OCI-LY1 (cell line): ENCODE measurements at regions not wholly inside any gene's neighbourhood (a gene's known extent, or its start where the extent isn't known, plus 50 kb on each side); places are given as distances from the start of the nearest gene placed in this dataset.
A peak's percentile ranks its signal among the peaks of the same experiment; 100 is the strongest.

Experiments used
- H2AFZ ChIP-seq: fragments of 200-600 bp; sonication (generic), shearing (Covaris generic); 2 replicates; pipeline ENCODE4 v1.6.0; 2014; ENCODE audit warnings: antibody characterized with exemption, mild to moderate bottlenecking, low read length
- H3F3A ChIP-seq: fragments of 200-600 bp; sonication (generic), shearing (Covaris generic); 2 replicates; pipeline ENCODE4 v1.6.0; 2014; ENCODE audit warnings: mild to moderate bottlenecking, antibody characterized with exemption, low read length, moderate library complexity; ENCODE audit not compliant: insufficient read depth
- H3K27ac ChIP-seq: fragments of 200-600 bp; sonication (generic); 2 replicates; pipeline ENCODE4 v1.5.1; 2014; ENCODE audit warnings: low read length, mixed run types, mild to moderate bottlenecking, low read depth; ENCODE audit not compliant: poor library complexity, severe bottlenecking
- H3K27me3 ChIP-seq: fragments of 200-600 bp; sonication (generic); 2 replicates; pipeline ENCODE4 v1.6.0; 2014; ENCODE audit warnings: antibody characterized with exemption, mild to moderate bottlenecking, low read length, moderate library complexity; ENCODE audit not compliant: insufficient read depth
- H3K36me3 ChIP-seq: fragments of 200-600 bp; sonication (generic); 2 replicates; pipeline ENCODE4 v1.6.1; 2014; ENCODE audit warnings: mild to moderate bottlenecking, antibody characterized with exemption, low read length, moderate library complexity, mixed read lengths; ENCODE audit not compliant: insufficient read depth
- H3K4me1 ChIP-seq: fragments of 200-600 bp; sonication (generic); 2 replicates; pipeline ENCODE4 v1.5.1; 2014; ENCODE audit warnings: mild to moderate bottlenecking, low read length, moderate library complexity; ENCODE audit not compliant: insufficient read depth, severe bottlenecking
- H3K4me2 ChIP-seq: fragments of 200-600 bp; sonication (generic), shearing (Covaris generic); 2 replicates; pipeline ENCODE4 v1.6.1; 2014; ENCODE audit warnings: low read length
- H3K4me3 ChIP-seq: fragments of 200-600 bp; sonication (generic); 2 replicates; pipeline ENCODE4 v1.5.1; 2014; ENCODE audit warnings: low read length, low read depth, mild to moderate bottlenecking, mixed read lengths; ENCODE audit not compliant: poor library complexity, severe bottlenecking
- H3K79me2 ChIP-seq: fragments of 200-600 bp; shearing (Covaris generic); 2 replicates; pipeline ENCODE4 v1.6.1; 2016; ENCODE audit warnings: mixed run types, low read length, mixed read lengths; ENCODE audit not compliant: insufficient read depth
- H3K9ac ChIP-seq: fragments of 200-600 bp; sonication (generic), shearing (Covaris generic); 2 replicates; pipeline ENCODE4 v1.6.1; 2014; ENCODE audit warnings: mild to moderate bottlenecking, low read length, mixed read lengths
- H3K9me2 ChIP-seq: fragments of 200-600 bp; sonication (generic), shearing (Covaris generic); 2 replicates; pipeline ENCODE4 v1.6.1; 2014; ENCODE audit warnings: low read depth, mild to moderate bottlenecking, low read length, mixed read lengths
- H3K9me3 ChIP-seq: fragments of 200-600 bp; shearing (Covaris generic); 2 replicates; pipeline ENCODE4 v1.6.1; 2014; ENCODE audit warnings: low read length, mixed read lengths
- H4K20me1 ChIP-seq: fragments of 200-600 bp; sonication (generic), shearing (Covaris generic); 2 replicates; pipeline ENCODE4 v1.6.0; 2016; ENCODE audit warnings: mild to moderate bottlenecking, low read length; ENCODE audit not compliant: insufficient read depth
- CTCF ChIP-seq: fragments of 200-600 bp; sonication (generic), shearing (Covaris generic); IDR thresholded peaks from 2 replicates; pipeline ENCODE4 v1.5.1; 2017; ENCODE audit warnings: mild to moderate bottlenecking, antibody characterized with exemption, low read length, moderate library complexity, mixed read lengths
- EZH2 ChIP-seq: fragments of 200-600 bp; sonication (generic), shearing (Covaris generic); IDR thresholded peaks from 2 replicates; pipeline ENCODE4 v1.8.0; 2017; ENCODE audit warnings: borderline replicate concordance, mixed run types, mild to moderate bottlenecking, antibody characterized with exemption, low read length, moderate library complexity, mixed read lengths

- TF ChIP-seq CTCF (peak; percentile 34; the same call in 1 of the 2 replicates), EZH2 (no peak)
- no peaks in the 10 kb centered on the region for H3K79me2 ChIP-seq
- no peaks in the 10 kb centered on the region for H4K20me1 ChIP-seq
- no peaks in the 10 kb centered on the region for H3F3A ChIP-seq
- no peak overlapping the region for H3K27ac ChIP-seq
- H3K4me1 ChIP-seq: no peaks in the 10 kb centered on the region
- H3K27me3 ChIP-seq: no peaks in the 10 kb centered on the region
- no peak overlapping the region for H3K4me3 ChIP-seq
- H3K4me2 ChIP-seq: no peak overlapping the region
- no peaks in the 10 kb centered on the region for H3K36me3 ChIP-seq
- H3K9ac ChIP-seq: no peak overlapping the region
- no peaks in the 10 kb centered on the region for H3K9me3 ChIP-seq
- H3K9me2 ChIP-seq: no peaks in the 10 kb centered on the region
- no peak overlapping the region for H2AFZ ChIP-seq
Measured at GRCh38 chr6:99802396-99803031, 191.5 kb downstream of the MCHR2 start.

- no peak overlapping the region for H3K4me2 ChIP-seq
- H2AFZ ChIP-seq: no peak overlapping the region
- H3K9me2 ChIP-seq: no peaks in the 10 kb centered on the region
- H3K9me3 ChIP-seq: no peaks in the 10 kb centered on the region
- no peaks in the 10 kb centered on the region for H3K4me1 ChIP-seq
- H4K20me1 ChIP-seq: no peaks in the 10 kb centered on the region
- H3K27ac ChIP-seq: no peak overlapping the region
- H3K79me2 ChIP-seq: no peaks in the 10 kb centered on the region
- H3F3A ChIP-seq: no peaks in the 10 kb centered on the region
- TF ChIP-seq EZH2 (no peak), CTCF (no peak)
- no peaks in the 10 kb centered on the region for H3K36me3 ChIP-seq
- no peak overlapping the region for H3K4me3 ChIP-seq
- H3K9ac ChIP-seq: no peak overlapping the region
- no peaks in the 10 kb centered on the region for H3K27me3 ChIP-seq
Measured at GRCh38 chr6:99808992-99809391, 185.0 kb downstream of the MCHR2 start.

DNA sequence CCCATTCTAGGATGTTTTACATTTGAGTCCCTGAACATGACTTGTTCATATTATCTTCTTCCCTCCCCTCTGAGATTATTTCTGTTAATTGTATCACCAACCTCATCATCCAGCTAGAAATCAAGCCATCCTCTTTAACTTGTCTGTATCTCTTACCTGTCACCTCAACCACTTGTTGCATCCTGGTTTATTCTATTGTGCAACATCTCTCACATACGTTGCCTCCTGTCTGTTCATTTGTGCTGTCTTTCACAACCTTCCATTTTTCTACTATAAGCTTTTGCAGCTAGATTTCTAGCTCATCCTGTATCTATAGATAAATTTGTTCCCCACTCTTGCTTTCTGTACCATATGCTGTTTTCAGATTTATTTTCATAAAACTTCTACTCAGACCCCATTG, 183.7 kb downstream of the MCHR2 start:
- Histone ChIP-seq H3F3A (no peaks in the 10 kb centered on the region), H3K4me1 (no peaks in the 10 kb centered on the region), H3K9me3 (no peaks in the 10 kb centered on the region), H3K4me3 (no peak overlapping the region), H3K79me2 (no peaks in the 10 kb centered on the region), H3K27me3 (no peaks in the 10 kb centered on the region), H2AFZ (no peak overlapping the region), H4K20me1 (no peaks in the 10 kb centered on the region), H3K9ac (no peak overlapping the region), H3K27ac (no peak overlapping the region), H3K9me2 (no peaks in the 10 kb centered on the region), H3K36me3 (no peaks in the 10 kb centered on the region), H3K4me2 (no peak overlapping the region)
- no peak for TF ChIP-seq EZH2
- no peak for TF ChIP-seq CTCF
